SHP77 (cell line): ENCODE measurements at regions not wholly inside any gene's neighbourhood (a gene's known extent, or its start where the extent isn't known, plus 50 kb on each side); places are given as distances from the start of the nearest gene placed in this dataset.
A peak's percentile ranks its signal among the peaks of the same experiment; 100 is the strongest.

Experiments used
- DNase-seq, 2 experiments: peaks; one replicate each; lab custom pipeline; 2025; lab: John Stamatoyannopoulos, UW

GRCh38 chr4:177051473-177052060 is 258.1 kb upstream of the NEIL3 start:
- peak; percentile 8 to 19 for DNase-seq

- DNase-seq, result no peak
These were observed 257.3 kb upstream of the NEIL3 start for GRCh38 chr4:177052211-177052934.

GRCh38 chr4:177057186-177057585 is 252.5 kb upstream of the NEIL3 start:
- no peak for DNase-seq

GRCh38 chr4:177064116-177064515 is 245.6 kb upstream of the NEIL3 start:
- no peak for DNase-seq

DNA sequence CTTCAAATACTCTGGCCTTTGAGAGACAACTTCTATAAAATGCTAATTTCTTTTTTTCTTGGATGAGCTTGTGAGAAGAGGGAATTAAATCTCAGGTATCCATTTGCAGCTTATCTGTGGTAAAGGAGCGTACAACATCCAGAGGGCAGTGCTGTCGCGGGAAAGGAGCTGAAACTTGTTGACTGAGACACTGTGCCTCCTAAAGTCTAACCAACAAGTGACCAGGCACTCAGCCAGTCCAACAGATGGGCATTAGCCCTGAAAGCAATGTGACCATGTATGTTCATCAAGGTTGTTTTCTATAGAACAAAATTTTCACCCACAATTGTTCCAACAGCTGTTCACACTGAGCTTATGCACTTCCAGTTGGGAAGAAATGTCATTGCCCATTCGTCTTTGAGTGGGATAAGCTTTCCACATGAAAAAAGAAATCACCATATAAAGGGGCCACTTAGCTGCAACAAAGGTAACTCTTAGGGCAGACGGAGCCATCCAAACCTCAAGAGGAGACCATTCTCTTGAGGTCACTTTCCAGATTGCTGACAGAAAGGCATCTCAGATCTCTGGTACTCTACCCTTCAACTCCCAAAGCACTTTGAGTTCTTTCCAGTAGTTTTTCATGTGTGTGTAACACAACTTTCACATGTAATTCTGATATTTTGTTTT is 244.8 kb upstream of the NEIL3 start:
- DNase-seq, result no peak

DNA sequence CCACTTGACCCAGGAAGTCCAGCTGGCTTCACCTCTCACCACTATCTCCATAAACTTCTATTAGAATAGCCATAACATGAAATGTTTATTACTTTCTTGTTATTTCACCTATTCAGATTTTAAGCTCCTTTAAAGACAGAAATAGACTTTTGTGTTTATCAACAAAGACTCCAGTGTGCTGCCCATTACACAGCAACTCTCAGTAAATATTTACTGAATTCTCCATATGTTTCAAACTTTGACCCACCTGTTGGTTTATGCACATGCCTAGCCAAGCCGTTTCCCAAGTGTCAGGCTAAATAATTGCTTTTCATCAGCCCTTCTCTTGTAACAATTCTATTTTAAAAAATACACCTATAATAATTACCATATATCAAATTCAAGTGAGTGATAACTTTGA is 242.9 kb upstream of the NEIL3 start:
- no peak for DNase-seq

- no peak for DNase-seq
These were observed 239.1 kb upstream of the NEIL3 start for GRCh38 chr4:177070533-177071058.

GRCh38 chr4:177077095-177077971 is 232.3 kb upstream of the NEIL3 start:
- DNase-seq, result no peak

- no peak for DNase-seq
These were observed 230.3 kb upstream of the NEIL3 start for GRCh38 chr4:177079327-177079726.

DNA sequence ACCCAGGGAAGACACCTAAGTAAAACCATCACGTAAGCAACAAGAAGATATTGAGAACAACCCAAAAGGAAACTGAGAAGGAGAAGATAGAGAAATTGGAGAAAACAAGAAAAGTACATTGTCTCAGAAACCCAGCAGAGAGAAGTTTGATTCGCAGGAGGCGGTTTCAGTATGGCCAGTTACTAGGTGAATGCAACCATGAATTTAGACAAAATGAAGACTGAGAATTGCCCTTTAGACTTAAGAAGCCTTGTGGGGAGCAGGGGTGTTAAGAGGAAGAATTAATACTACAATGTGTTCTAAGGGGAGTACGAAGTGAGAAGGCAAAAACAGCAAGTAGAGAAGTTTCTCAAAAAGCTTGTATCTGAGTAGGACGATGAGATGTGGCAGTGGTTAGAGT is 229.3 kb upstream of the NEIL3 start:
- no peak for DNase-seq

GRCh38 chr4:177087060-177087459 is 222.6 kb upstream of the NEIL3 start:
- DNase-seq, result no peak

GRCh38 chr4:177087499-177087898 is 222.2 kb upstream of the NEIL3 start:
- DNase-seq, result no peak

GRCh38 chr4:177091515-177091914 is 218.2 kb upstream of the NEIL3 start:
- DNase-seq, result no peak

GRCh38 chr4:177092807-177093206 is 216.9 kb upstream of the NEIL3 start:
- DNase-seq, result no peak

DNA sequence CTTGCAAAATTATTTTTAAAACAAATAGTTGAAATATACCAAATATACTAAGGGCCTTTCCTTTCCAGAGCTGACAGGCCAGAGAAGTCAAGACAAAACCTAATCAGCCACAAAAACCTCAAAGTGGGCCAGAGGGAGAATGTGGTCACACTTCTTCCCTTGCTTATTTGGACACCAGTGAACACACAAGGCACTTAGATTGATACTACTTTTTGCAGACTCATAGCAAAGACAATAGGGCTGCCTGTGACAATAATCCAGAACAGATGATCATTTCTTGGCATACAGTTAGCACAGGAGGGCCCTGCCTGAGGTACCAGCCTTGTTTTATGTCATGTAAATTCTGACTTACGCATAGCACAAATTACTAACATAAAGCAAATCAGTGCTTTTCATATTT is 215.7 kb upstream of the NEIL3 start:
- DNase-seq, result no peak

DNA sequence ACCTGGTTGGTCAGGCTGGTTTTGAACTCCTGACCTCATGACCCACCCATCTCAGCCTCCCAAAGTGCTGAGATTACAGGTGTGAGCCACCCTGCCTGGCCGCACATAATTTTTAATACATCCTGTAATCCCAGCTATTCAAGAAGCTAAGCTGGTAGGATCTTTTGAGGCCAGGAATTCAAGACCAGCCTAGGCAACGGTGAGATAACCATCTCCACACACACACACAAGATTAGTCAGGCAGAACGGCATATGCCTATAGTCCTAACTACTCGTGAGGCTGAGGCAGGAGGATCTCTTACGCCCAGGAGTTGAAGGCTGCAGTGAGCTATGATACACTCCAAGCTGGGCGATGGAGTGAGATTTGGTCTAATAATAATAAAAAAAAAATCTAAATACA is 212.4 kb upstream of the NEIL3 start:
- DNase-seq, result no peak

DNA sequence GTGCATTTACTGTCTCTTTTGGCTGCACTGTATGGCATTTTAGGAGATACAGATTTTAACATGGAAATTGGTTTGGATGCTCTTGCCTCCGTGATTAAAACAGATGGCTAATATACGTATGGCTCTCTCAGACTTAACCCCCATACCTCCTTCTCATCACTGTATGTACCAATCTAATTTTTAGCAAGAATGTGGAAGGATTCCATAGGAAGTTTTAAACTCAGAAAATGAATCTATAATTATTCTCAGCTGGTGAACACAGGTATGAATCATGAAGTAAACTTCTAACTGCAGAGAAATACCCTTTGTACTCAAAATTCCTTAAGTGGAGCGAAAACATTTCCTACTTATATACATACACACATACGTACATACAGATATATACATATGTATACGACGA is 210.5 kb upstream of the NEIL3 start:
- DNase-seq, result no peak

DNA sequence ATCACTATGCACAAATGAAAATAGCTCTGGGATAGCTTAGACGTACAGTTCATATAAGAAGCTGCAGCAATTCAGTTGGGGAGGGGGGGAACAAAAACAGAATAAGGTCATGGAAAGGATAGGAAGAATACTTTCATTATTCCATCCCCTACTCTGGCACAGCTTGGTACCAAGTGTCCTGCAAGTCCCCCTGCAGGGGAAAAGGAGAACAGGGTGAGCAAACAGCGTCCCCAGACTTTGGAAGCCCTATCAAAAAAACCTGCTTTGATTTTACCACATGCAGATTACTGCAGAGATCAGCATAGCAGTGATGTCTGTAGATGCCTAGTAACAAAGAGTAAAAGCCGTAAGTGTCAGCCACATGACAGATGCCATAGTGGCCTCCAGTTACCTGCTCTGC is 209.4 kb upstream of the NEIL3 start:
- no peak for DNase-seq

GRCh38 chr4:177103619-177104018 is 206.1 kb upstream of the NEIL3 start:
- no peak for DNase-seq

- no peak for DNase-seq
These were observed 204.1 kb upstream of the NEIL3 start for GRCh38 chr4:177105536-177105935.

DNA sequence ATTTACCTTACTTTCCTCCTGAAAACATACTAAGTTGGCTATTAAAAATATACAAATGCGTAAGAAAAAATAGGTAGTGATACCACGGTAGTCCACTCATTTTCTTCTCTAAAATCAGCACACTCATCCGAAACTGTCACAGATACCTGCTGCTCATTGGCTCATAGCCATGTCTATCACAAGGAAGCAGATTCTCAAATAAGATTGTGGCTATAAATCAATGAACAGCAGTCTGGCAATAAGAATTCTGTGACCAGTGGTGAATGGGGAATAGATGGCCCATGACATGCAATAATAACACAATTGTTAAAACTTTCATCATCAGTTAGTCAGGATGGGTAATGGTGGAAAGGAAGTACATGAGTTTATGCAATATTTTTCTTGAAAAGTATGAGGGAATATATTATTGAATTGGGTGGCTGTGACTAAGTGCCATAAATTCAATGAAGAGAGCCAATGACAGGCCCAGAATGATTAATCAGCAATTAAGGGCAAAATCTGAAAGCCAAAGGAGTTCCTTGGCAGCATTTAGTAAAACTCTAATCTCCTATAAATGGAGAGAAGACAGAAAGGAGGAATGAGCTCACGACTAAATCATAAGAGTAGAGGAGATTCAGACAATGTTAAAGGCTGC is 202.3 kb upstream of the NEIL3 start:
- DNase-seq, result no peak

DNA sequence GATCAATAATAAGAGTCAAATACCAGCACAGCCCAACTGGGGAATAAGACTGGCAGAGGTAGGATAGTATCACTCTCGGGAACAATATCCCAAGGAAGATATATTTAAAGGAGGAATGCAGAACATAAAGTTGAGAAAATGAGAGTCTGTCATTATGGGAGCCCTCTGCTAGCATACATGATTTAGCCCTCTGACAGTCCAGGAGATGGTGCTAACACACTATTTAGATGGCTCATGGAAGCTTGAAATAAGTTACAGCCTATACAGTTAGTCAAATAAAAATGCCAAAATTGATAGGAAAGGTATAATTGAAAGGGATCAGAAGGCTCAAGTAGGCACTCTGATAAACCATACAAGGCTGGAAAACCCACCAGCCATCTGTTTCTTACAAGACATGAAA is 201.0 kb upstream of the NEIL3 start:
- DNase-seq, result no peak
